IMR-90 (cell line): ENCODE measurements at regions not wholly inside any gene's neighbourhood (a gene's known extent, or its start where the extent isn't known, plus 50 kb on each side); places are given as distances from the start of the nearest gene placed in this dataset.

Source experiments
- ATAC-seq: fragments of 200-7000 bp; cut with Tn5 transposase; 2 replicates; pipeline ENCODE4 v1.9.1; 2020; ENCODE audit warnings: low read depth, mild to moderate bottlenecking, moderate library complexity
- BruUV-seq: library from RNA; stranded (reverse); fragments of 400-500 nt; replicated peaks from 2 replicates; lab custom pipeline; 2021; lab: Mats Ljungman, UMichigan
- CTCF ChIA-PET: fragments of 300-600 bp; formaldehyde crosslinking; extraction: SDS; loops from one replicate; lab custom pipeline; 2021; ENCODE audit warnings: antibody characterized with exemption; lab: Yijun Ruan, JAX
- POLR2A ChIA-PET: fragments of 300-600 bp; sonication (Branson Sonifier 250); formaldehyde crosslinking; loops from one replicate; lab custom pipeline; 2022; ENCODE audit warnings: antibody characterized with exemption; ENCODE audit not compliant: unreplicated experiment; lab: Charles Lee
- DNase-seq: peaks from one replicate; pipeline ENCODE4 v3.0.0; 2013
- H2AFZ ChIP-seq: replicated peaks from 2 replicates; pipeline ENCODE3; 2013; ENCODE audit warnings: low read length, mild to moderate bottlenecking; ENCODE audit not compliant: poor library complexity
- H2AK5ac ChIP-seq: 2 replicates; pipeline ENCODE4 v1.6.1; 2013; ENCODE audit warnings: low read depth, low read length, inconsistent platforms
- H2AK9ac ChIP-seq: replicated peaks from 2 replicates; pipeline ENCODE3; 2013; ENCODE audit warnings: mild to moderate bottlenecking, low read depth, low read length, moderate library complexity; ENCODE audit not compliant: poor library complexity
- H2BK120ac ChIP-seq: 2 replicates; pipeline ENCODE4 v1.6.1; 2013; ENCODE audit warnings: low read depth, low read length, inconsistent platforms
- H2BK15ac ChIP-seq: 3 replicates; pipeline ENCODE4 v1.6.1; 2013; ENCODE audit warnings: low read depth, low read length, inconsistent platforms
- H2BK20ac ChIP-seq: 2 replicates; pipeline ENCODE4 v1.6.1; 2013; ENCODE audit warnings: low read depth, mild to moderate bottlenecking, inconsistent platforms, low read length, moderate library complexity
- H2BK5ac ChIP-seq: 2 replicates; pipeline ENCODE4 v1.6.1; 2013; ENCODE audit warnings: mild to moderate bottlenecking, low read depth, low read length, inconsistent platforms; ENCODE audit not compliant: poor library complexity, severe bottlenecking
- H3K14ac ChIP-seq: replicated peaks from 2 replicates; pipeline ENCODE4 v1.6.1; 2013; ENCODE audit warnings: low read depth, low read length, inconsistent platforms
- H3K18ac ChIP-seq: 2 replicates; pipeline ENCODE4 v1.6.1; 2013; ENCODE audit warnings: low read depth, low read length, control low read depth
- H3K23ac ChIP-seq: 2 replicates; pipeline ENCODE4 v1.6.1; 2013; ENCODE audit warnings: low read depth, low read length, inconsistent platforms
- H3K27ac ChIP-seq: 2 replicates; pipeline ENCODE4 v1.5.1; 2013; ENCODE audit warnings: mild to moderate bottlenecking, control low read depth, low read length; ENCODE audit not compliant: insufficient read depth
- H3K27me3 ChIP-seq: 2 replicates; pipeline ENCODE4 v1.6.1; 2013; ENCODE audit warnings: low read length; ENCODE audit not compliant: control insufficient read depth, insufficient read depth
- H3K36me3 ChIP-seq: 2 replicates; pipeline ENCODE4 v1.6.1; 2013; ENCODE audit warnings: low read length, mixed read lengths; ENCODE audit not compliant: control insufficient read depth, insufficient read depth
- H3K4ac ChIP-seq: 2 replicates; pipeline ENCODE4 v1.6.1; 2013; ENCODE audit warnings: low read depth, low read length, inconsistent platforms
- H3K4me1 ChIP-seq: 2 replicates; pipeline ENCODE4 v1.6.1; 2013; ENCODE audit warnings: low read length, mixed read lengths; ENCODE audit not compliant: control insufficient read depth, insufficient read depth
- H3K4me2 ChIP-seq: 2 replicates; pipeline ENCODE4 v1.6.1; 2013; ENCODE audit warnings: low read depth, mild to moderate bottlenecking, control low read depth, low read length, moderate library complexity
- H3K4me3 ChIP-seq: 2 replicates; pipeline ENCODE4 v1.5.1; 2013; ENCODE audit warnings: low read depth, mild to moderate bottlenecking, control low read depth, low read length, moderate library complexity; ENCODE audit not compliant: insufficient read depth
- H3K56ac ChIP-seq: 2 replicates; pipeline ENCODE4 v1.6.1; 2013; ENCODE audit warnings: low read length, inconsistent platforms; ENCODE audit not compliant: insufficient read depth; ENCODE audit errors: extremely low read depth
- H3K79me1 ChIP-seq, 2 experiments: 2 replicates each; pipeline ENCODE4 v1.6.1; 2013; ENCODE audit warnings: low read length in 2 of 2, inconsistent platforms in 1 of 2, low read depth in 1 of 2
- H3K9ac ChIP-seq: 2 replicates; pipeline ENCODE4 v1.6.1; 2013; ENCODE audit warnings: low read depth, low read length, control low read depth
- H3K9me1 ChIP-seq: 2 replicates; pipeline ENCODE4 v1.6.1; 2013; ENCODE audit warnings: low read length, inconsistent platforms; ENCODE audit not compliant: insufficient read depth
- H3K9me3 ChIP-seq: 2 replicates; pipeline ENCODE4 v1.6.1; 2013; ENCODE audit warnings: low read length; ENCODE audit not compliant: control insufficient read depth, insufficient read depth
- H4K20me1 ChIP-seq: 2 replicates; pipeline ENCODE4 v1.6.1; 2013; ENCODE audit warnings: low read length, inconsistent platforms; ENCODE audit not compliant: insufficient read depth
- H4K5ac ChIP-seq: 2 replicates; pipeline ENCODE4 v1.6.1; 2013; ENCODE audit warnings: mild to moderate bottlenecking, low read depth, low read length, control low read depth
- H4K8ac ChIP-seq, 2 experiments: 2 replicates each; pipeline ENCODE4 v1.6.1; 2013; ENCODE audit warnings: low read depth in 2 of 2, low read length in 2 of 2, control low read depth in 1 of 2, inconsistent platforms in 1 of 2
- H4K91ac ChIP-seq: 2 replicates; pipeline ENCODE4 v1.6.1; 2013; ENCODE audit warnings: low read depth, low read length, inconsistent platforms; ENCODE audit not compliant: insufficient read depth
- BHLHE40 ChIP-seq: fragments of 150-350 bp; IDR thresholded peaks from 2 replicates; pipeline ENCODE4 v1.6.1; 2016; ENCODE audit warnings: mild to moderate bottlenecking, low read depth, low read length
- CEBPB ChIP-seq: IDR thresholded peaks from 2 replicates; pipeline ENCODE4 v1.6.1; 2012; ENCODE audit warnings: low read depth, low read length, improper control_type of control experiment
- CHD1 ChIP-seq: IDR thresholded peaks from 2 replicates; pipeline ENCODE4 v1.6.1; 2012; ENCODE audit warnings: low read depth, low read length, improper control_type of control experiment
- FOS ChIP-seq: fragments of 150-350 bp; IDR thresholded peaks from 2 replicates; pipeline ENCODE4 v1.6.1; 2016; ENCODE audit warnings: low read depth, low read length
- MAFK ChIP-seq: IDR thresholded peaks from 2 replicates; pipeline ENCODE4 v1.6.1; 2012; ENCODE audit warnings: low read depth, low read length, improper control_type of control experiment
- MAZ ChIP-seq: IDR thresholded peaks from 2 replicates; pipeline ENCODE4 v1.6.1; 2012; ENCODE audit warnings: low read depth, mild to moderate bottlenecking, low read length, improper control_type of control experiment, moderate library complexity, borderline replicate concordance
- MXI1 ChIP-seq: IDR thresholded peaks from 2 replicates; pipeline ENCODE4 v1.6.1; 2012; ENCODE audit warnings: low read depth, mild to moderate bottlenecking, low read length, moderate library complexity, borderline replicate concordance
- NFE2L2 ChIP-seq: fragments of 150-350 bp; IDR thresholded peaks from 2 replicates; pipeline ENCODE4 v1.6.1; 2016; ENCODE audit warnings: low read depth, mild to moderate bottlenecking, low read length
- POLR2A ChIP-seq: IDR thresholded peaks from 2 replicates; pipeline ENCODE4 v1.6.1; 2012; ENCODE audit warnings: mild to moderate bottlenecking, low read depth, low read length
- RAD21 ChIP-seq: IDR thresholded peaks from 2 replicates; pipeline ENCODE4 v1.6.1; 2012; ENCODE audit warnings: low read length, improper control_type of control experiment
- RCOR1 ChIP-seq: IDR thresholded peaks from 2 replicates; pipeline ENCODE4 v1.6.1; 2012; ENCODE audit warnings: mild to moderate bottlenecking, low read length, improper control_type of control experiment; ENCODE audit not compliant: insufficient replicate concordance
- RFX5 ChIP-seq: IDR thresholded peaks from 2 replicates; pipeline ENCODE4 v1.8.0; 2012; ENCODE audit warnings: low read depth, mild to moderate bottlenecking, low read length, moderate library complexity
- SMC3 ChIP-seq: fragments of 150-350 bp; IDR thresholded peaks from 2 replicates; pipeline ENCODE4 v1.6.1; 2016; ENCODE audit warnings: low read depth, mild to moderate bottlenecking, antibody characterized with exemption, low read length, moderate library complexity
- WGBS, 2 experiments: methylation state at CpG; one replicate each; pipeline versions ENCODE4 v1.1.5 to v1.1.7; 2013; ENCODE audit warnings: missing lambda C conversion rate in 2 of 2; ENCODE audit not compliant: insufficient read length in 1 of 2; ENCODE audit errors: extremely low coverage in 2 of 2; 5-methylcytosine and 5-hydroxymethylcytosine counted together
- dilution Hi-C: fragments of 300-500 bp; cut with HindIII; formaldehyde crosslinking; loops from one replicate; pipeline ENCODE4 v1.14.3; 2018; ENCODE audit warnings: low sequenced_read_pairs; ENCODE audit not compliant: unreplicated experiment
- in situ Hi-C: fragments of 300-500 bp; cut with MboI; formaldehyde crosslinking; loops from 3 replicates; pipeline ENCODE4 v1.14.3; 2019; ENCODE audit warnings: low sequenced_read_pairs, inconsistent platforms, mixed read lengths
- intact Hi-C: fragments of 100-400 bp; cut with micrococcal nuclease; formaldehyde crosslinking; loops from 2 replicates; pipeline ENCODE4 v1.10.0; 2022
- TF ChIP-seq, protein P1 (sequence below): fragments of 150-350 bp; IDR thresholded peaks from 2 replicates; pipeline ENCODE4 v1.6.1; 2016; ENCODE audit warnings: low read depth, mild to moderate bottlenecking, low read length, moderate library complexity, borderline replicate concordance
- TF ChIP-seq, protein P2 (sequence below): conservative IDR thresholded peaks from 2 replicates; pipeline ENCODE4 v1.5.1; 2012; ENCODE audit warnings: mild to moderate bottlenecking, low read depth, low read length, improper control_type of control experiment
- TF ChIP-seq, protein P3 (sequence below): fragments of 150-350 bp; IDR thresholded peaks from 2 replicates; pipeline ENCODE4 v1.6.1; 2017; ENCODE audit warnings: mild to moderate bottlenecking, antibody characterized with exemption, low read length, low read depth

DNA sequence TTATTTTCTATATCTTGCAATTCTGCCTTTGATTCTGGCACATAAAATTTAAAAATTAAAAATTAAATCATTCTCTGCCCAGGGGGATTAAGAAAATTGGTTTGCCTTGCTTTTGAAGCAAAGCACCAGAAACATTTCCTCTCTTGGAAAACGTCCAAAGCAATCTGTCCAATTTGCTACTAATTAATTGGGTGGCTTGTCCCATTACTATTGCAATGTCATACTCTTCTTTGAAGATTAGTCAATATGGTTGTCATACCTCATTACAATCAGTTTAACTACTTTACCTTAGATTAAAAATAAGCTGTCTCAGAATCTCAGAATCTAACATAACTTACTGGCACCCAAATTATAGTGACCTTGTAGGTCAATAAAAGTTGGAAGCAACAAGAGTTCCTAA, 208.8 kb downstream of the TMA16 start:
- Histone ChIP-seq H2AK5ac (no peak overlapping the region), H3K18ac (no peak overlapping the region), H2AK9ac (no peak overlapping the region), H2BK5ac (no peak overlapping the region), H2BK15ac (no peak overlapping the region; the same call in 2 of the 3 replicates), H3K9ac (no peak overlapping the region), H3K4me3 (no peak overlapping the region), H4K8ac (no peak overlapping the region; a peak in 1 of 4 replicates), H2BK20ac (no peak overlapping the region), H4K5ac (no peak overlapping the region), H3K14ac (no peak overlapping the region), H3K27me3 (no peaks in the 10 kb centered on the region), H4K20me1 (no peaks in the 10 kb centered on the region), H3K27ac (no peak overlapping the region), H3K9me3 (no peaks in the 10 kb centered on the region), H3K4me2 (no peak overlapping the region), H3K9me1 (peaks cover 2% of the 10 kb centered on the region; the same call in 1 of the 2 replicates), H3K23ac (no peak overlapping the region), H3K4ac (no peak overlapping the region), H3K79me1 (no peaks in the 10 kb centered on the region), H3K56ac (no peak overlapping the region), H2BK120ac (peak overlapping the region; percentile 5; the same call in 1 of the 2 replicates), H3K36me3 (no peaks in the 10 kb centered on the region), H2AFZ (no peak overlapping the region), H3K4me1 (peaks cover 2% of the 10 kb centered on the region; the same call in 1 of the 2 replicates), H4K91ac (no peak overlapping the region)
- TF ChIP-seq FOS (no peak), CEBPB (no peak), CHD1 (no peak), SMC3 (no peak), MAZ (no peak), MAFK (no peak), RFX5 (no peak), NFE2L2 (no peak), MXI1 (no peak), POLR2A (no peak), RCOR1 (no peak), BHLHE40 (no peak), RAD21 (no peak)
- TF ChIP-seq, protein P1, sequence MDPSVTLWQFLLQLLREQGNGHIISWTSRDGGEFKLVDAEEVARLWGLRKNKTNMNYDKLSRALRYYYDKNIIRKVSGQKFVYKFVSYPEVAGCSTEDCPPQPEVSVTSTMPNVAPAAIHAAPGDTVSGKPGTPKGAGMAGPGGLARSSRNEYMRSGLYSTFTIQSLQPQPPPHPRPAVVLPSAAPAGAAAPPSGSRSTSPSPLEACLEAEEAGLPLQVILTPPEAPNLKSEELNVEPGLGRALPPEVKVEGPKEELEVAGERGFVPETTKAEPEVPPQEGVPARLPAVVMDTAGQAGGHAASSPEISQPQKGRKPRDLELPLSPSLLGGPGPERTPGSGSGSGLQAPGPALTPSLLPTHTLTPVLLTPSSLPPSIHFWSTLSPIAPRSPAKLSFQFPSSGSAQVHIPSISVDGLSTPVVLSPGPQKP, result no peak
- TF ChIP-seq, protein P2, sequence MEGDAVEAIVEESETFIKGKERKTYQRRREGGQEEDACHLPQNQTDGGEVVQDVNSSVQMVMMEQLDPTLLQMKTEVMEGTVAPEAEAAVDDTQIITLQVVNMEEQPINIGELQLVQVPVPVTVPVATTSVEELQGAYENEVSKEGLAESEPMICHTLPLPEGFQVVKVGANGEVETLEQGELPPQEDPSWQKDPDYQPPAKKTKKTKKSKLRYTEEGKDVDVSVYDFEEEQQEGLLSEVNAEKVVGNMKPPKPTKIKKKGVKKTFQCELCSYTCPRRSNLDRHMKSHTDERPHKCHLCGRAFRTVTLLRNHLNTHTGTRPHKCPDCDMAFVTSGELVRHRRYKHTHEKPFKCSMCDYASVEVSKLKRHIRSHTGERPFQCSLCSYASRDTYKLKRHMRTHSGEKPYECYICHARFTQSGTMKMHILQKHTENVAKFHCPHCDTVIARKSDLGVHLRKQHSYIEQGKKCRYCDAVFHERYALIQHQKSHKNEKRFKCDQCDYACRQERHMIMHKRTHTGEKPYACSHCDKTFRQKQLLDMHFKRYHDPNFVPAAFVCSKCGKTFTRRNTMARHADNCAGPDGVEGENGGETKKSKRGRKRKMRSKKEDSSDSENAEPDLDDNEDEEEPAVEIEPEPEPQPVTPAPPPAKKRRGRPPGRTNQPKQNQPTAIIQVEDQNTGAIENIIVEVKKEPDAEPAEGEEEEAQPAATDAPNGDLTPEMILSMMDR, result no peak
- TF ChIP-seq, protein P3, sequence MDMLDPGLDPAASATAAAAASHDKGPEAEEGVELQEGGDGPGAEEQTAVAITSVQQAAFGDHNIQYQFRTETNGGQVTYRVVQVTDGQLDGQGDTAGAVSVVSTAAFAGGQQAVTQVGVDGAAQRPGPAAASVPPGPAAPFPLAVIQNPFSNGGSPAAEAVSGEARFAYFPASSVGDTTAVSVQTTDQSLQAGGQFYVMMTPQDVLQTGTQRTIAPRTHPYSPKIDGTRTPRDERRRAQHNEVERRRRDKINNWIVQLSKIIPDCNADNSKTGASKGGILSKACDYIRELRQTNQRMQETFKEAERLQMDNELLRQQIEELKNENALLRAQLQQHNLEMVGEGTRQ, result no peak
- intact Hi-C loops, result no loop called here
- no TSS peak for BruUV-seq
- POLR2A ChIA-PET, result interaction anchor here (0.6 kb wide), 1 partner anchor 163 kb away, joined by 3 read pairs; no protein-coding TSS in a partner anchor
- ATAC-seq (no peak), DNase-seq (no peak)
- dilution Hi-C loops, result no loop called here
- CTCF ChIA-PET, result interaction anchor here (1.1 kb wide), 1 partner anchor 23 kb away, joined by 3 read pairs; no protein-coding TSS in a partner anchor
- in situ Hi-C loops, result no loop called here
- no CpG with 5 or more reads among the region's 1 CpG for WGBS, 2 experiments
